Parathyroid adenoma (tissue), 2 donors: ENCODE measurements at regions not wholly inside any gene's neighbourhood (a gene's known extent, or its start where the extent isn't known, plus 50 kb on each side); places are given as distances from the start of the nearest gene placed in this dataset.

Experiments used
- H2AFZ ChIP-seq: fragments of 300-600 bp; sonication (generic); one replicate; pipeline ENCODE4 v1.7.0; 2017; ENCODE audit warnings: antibody characterized with exemption, mild to moderate bottlenecking
- H3K27ac ChIP-seq: fragments of 300-600 bp; sonication (generic); one replicate; pipeline ENCODE4 v1.7.0; 2017
- H3K27me3 ChIP-seq: fragments of 300-600 bp; sonication (generic); one replicate; pipeline ENCODE4 v1.7.0; 2017; ENCODE audit warnings: low read length; ENCODE audit not compliant: control insufficient read depth, insufficient read depth
- H3K36me3 ChIP-seq: fragments of 300-600 bp; sonication (generic); one replicate; pipeline ENCODE4 v1.7.0; 2017; ENCODE audit warnings: low read length; ENCODE audit not compliant: control insufficient read depth, insufficient read depth
- H3K4me1 ChIP-seq: fragments of 300-600 bp; sonication (generic); one replicate; pipeline ENCODE4 v1.7.0; 2017; ENCODE audit warnings: control low read depth
- H3K4me2 ChIP-seq: fragments of 300-600 bp; sonication (generic); one replicate; pipeline ENCODE4 v1.7.0; 2017; ENCODE audit warnings: low read length
- H3K4me3 ChIP-seq: fragments of 300-600 bp; sonication (generic); one replicate; pipeline ENCODE4 v1.7.0; 2017; ENCODE audit warnings: low read depth, low read length
- H3K79me2 ChIP-seq: fragments of 300-600 bp; sonication (generic); one replicate; pipeline ENCODE4 v1.7.0; 2017; ENCODE audit warnings: control low read depth
- H3K9ac ChIP-seq: fragments of 300-600 bp; sonication (generic); one replicate; pipeline ENCODE4 v1.7.0; 2017; ENCODE audit warnings: mild to moderate bottlenecking
- H3K9me3 ChIP-seq: fragments of 300-600 bp; sonication (generic); one replicate; pipeline ENCODE4 v1.7.0; 2017; ENCODE audit warnings: low read length; ENCODE audit not compliant: control insufficient read depth
- TF ChIP-seq, protein P1 (sequence below): fragments of 300-600 bp; sonication (generic); IDR thresholded peaks from one replicate; pipeline ENCODE4 v1.7.0; 2017; ENCODE audit warnings: antibody characterized with exemption, mild to moderate bottlenecking
- donor health status: primary hyperparathyroidism.

DNA sequence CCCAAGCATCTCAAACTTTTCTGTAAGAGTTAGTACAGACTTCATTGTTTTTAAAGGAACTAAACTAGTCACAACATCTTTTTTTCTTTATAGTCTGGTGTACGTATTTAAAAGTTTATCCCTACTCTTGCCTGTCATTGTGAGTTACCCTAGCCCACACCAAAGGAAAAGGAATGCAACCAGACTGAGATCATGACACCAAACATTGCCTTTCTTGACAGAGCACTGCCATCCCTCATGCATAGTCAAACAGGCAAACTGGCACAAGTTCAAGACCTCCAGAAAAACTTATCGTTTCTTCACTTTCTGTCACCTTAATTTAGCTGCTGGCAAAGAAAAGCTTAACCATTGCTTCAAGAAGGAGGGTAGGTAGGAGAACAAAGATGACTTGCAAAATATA is 448.4 kb upstream of the MANEA start:
- Histone ChIP-seq H3K27ac (no peak overlapping the region), H3K79me2 (no peaks in the 10 kb centered on the region), H3K36me3 (no peaks in the 10 kb centered on the region), H3K4me3 (no peak overlapping the region), H3K4me2 (no peak overlapping the region), H3K9ac (no peak overlapping the region), H3K4me1 (no peaks in the 10 kb centered on the region), H3K9me3 (no peaks in the 10 kb centered on the region), H2AFZ (no peak overlapping the region), H3K27me3 (no peaks in the 10 kb centered on the region)
- TF ChIP-seq, protein P1, sequence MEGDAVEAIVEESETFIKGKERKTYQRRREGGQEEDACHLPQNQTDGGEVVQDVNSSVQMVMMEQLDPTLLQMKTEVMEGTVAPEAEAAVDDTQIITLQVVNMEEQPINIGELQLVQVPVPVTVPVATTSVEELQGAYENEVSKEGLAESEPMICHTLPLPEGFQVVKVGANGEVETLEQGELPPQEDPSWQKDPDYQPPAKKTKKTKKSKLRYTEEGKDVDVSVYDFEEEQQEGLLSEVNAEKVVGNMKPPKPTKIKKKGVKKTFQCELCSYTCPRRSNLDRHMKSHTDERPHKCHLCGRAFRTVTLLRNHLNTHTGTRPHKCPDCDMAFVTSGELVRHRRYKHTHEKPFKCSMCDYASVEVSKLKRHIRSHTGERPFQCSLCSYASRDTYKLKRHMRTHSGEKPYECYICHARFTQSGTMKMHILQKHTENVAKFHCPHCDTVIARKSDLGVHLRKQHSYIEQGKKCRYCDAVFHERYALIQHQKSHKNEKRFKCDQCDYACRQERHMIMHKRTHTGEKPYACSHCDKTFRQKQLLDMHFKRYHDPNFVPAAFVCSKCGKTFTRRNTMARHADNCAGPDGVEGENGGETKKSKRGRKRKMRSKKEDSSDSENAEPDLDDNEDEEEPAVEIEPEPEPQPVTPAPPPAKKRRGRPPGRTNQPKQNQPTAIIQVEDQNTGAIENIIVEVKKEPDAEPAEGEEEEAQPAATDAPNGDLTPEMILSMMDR: no peak

DNA sequence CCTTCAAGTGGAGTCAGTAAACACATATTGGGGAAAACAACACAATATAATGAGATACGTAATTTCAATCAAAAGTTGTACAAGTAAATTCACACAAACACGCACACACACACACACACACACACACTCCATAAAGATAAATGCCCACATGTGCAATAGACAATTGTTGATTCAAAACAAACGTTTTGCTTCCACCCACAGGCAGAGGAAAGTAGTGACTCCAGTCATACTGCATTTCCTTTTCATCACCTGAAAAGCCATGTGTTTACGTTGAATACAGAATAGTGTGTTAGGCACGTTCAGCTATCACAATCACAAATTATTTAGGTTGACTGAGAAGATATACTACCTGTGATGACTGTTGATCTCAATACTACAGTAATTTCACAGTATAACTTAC is 443.8 kb upstream of the MANEA start:
- Histone ChIP-seq H3K9ac (no peak overlapping the region), H3K9me3 (no peaks in the 10 kb centered on the region), H3K79me2 (no peaks in the 10 kb centered on the region), H2AFZ (no peak overlapping the region), H3K4me1 (no peaks in the 10 kb centered on the region), H3K36me3 (no peaks in the 10 kb centered on the region), H3K4me3 (no peak overlapping the region), H3K4me2 (no peak overlapping the region), H3K27me3 (no peaks in the 10 kb centered on the region), H3K27ac (no peak overlapping the region)
- TF ChIP-seq, protein P1: no peak

DNA sequence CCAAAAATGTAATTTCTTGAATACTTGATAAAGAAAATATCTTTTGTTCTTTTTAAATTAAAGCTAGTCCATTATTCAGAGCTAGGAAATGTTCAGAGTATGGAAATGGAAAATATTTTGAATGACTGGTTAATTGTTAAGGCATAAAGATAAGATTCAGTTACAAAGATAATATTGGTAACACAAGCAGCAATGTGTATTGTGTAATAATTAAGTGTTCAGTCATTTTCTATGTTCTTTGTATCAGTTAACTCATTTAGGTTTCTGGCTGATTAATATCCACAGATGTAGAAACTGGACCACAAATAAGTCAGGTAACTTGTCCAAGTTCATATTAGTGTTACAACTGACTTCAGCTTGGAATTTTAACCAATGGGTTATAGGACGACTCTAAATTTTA is 442.2 kb upstream of the MANEA start:
- H3K4me2 ChIP-seq: no peak overlapping the region
- TF ChIP-seq, protein P1: no peak

DNA sequence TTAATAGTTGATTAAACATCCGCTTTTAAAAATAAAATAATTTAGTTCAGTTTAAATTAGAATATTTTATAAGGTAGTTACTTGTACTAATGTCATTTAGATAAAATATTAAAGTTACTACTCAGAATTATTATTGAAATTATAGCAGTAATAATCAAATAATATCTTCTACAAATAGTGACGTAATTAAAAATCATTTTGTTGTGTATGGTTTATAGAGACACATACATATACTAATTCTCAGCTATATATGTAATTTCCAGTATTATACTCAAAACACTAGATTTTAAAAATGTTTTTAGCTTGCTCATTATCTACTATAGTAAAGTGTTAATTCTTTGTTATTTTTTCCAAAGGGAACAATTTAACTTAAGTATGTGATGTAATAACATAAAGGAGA is 435.2 kb upstream of the MANEA start:
- Histone ChIP-seq H3K36me3 (no peaks in the 10 kb centered on the region), H3K9ac (no peak overlapping the region), H3K9me3 (no peaks in the 10 kb centered on the region), H2AFZ (no peak overlapping the region), H3K79me2 (no peaks in the 10 kb centered on the region), H3K4me2 (no peak overlapping the region), H3K4me1 (no peaks in the 10 kb centered on the region), H3K27ac (no peak overlapping the region), H3K4me3 (no peak overlapping the region), H3K27me3 (no peaks in the 10 kb centered on the region)
- TF ChIP-seq, protein P1: no peak

More for the DNA sequence above, 442.2 kb upstream of the MANEA start:
- Histone ChIP-seq H3K27ac (no peak overlapping the region), H3K79me2 (no peaks in the 10 kb centered on the region), H3K27me3 (no peaks in the 10 kb centered on the region), H3K4me3 (no peak overlapping the region), H3K4me1 (no peaks in the 10 kb centered on the region), H3K9ac (no peak overlapping the region), H3K36me3 (no peaks in the 10 kb centered on the region), H2AFZ (no peak overlapping the region), H3K9me3 (no peaks in the 10 kb centered on the region)

DNA sequence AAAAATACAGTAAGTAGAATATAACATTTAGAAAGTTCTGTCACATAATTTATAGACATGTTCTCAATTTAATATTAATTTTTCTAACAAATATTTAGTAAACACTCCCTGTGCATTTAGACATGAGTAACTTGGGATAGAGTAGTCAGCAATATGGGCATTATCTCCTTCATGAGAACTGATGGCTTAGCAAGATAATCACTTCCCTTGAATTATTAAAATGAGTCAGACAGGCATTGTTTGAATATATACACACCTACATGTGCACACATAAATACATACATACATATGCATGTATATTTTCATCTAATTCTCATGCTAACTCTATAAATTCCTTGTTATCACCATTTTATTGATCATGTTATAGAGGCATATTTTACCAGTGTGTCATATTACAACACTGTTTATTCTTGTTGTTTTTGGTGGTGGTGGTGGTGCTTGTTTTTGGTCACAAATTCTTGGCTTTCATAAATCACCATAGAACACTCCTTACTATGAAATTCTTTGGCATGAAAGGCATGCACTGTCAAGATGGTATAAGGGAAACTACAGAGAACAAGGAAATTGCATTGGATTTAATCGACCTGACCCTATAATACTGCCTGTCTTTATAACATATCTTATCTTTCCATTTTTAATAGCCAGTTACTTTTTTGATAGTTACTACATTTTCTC is 434.5 kb upstream of the MANEA start:
- Histone ChIP-seq H3K9ac (no peak overlapping the region), H3K4me2 (no peak overlapping the region), H3K9me3 (no peaks in the 10 kb centered on the region), H3K4me1 (no peaks in the 10 kb centered on the region), H3K36me3 (no peaks in the 10 kb centered on the region), H3K4me3 (no peak overlapping the region), H3K79me2 (no peaks in the 10 kb centered on the region), H2AFZ (no peak overlapping the region), H3K27ac (no peak overlapping the region), H3K27me3 (no peaks in the 10 kb centered on the region)
- TF ChIP-seq, protein P1: no peak
